B cell (primary cell): ENCODE measurements at regions not wholly inside any gene's neighbourhood (a gene's known extent, or its start where the extent isn't known, plus 50 kb on each side); places are given as distances from the start of the nearest gene placed in this dataset.

Source experiments
- EZH2 ChIP-seq: IDR thresholded peaks from 2 replicates; pipeline ENCODE4 v1.6.1; 2012; ENCODE audit warnings: borderline replicate concordance, low read depth, mild to moderate bottlenecking, moderate library complexity, low read length; ENCODE audit not compliant: insufficient read depth, poor library complexity, severe bottlenecking
- TF ChIP-seq, protein P1 (sequence below): fragments of 200-600 bp; IDR thresholded peaks from one replicate; pipeline ENCODE4 v1.8.0; 2022; ENCODE audit warnings: antibody characterized with exemption, mild to moderate bottlenecking

- TF ChIP-seq, protein P1, sequence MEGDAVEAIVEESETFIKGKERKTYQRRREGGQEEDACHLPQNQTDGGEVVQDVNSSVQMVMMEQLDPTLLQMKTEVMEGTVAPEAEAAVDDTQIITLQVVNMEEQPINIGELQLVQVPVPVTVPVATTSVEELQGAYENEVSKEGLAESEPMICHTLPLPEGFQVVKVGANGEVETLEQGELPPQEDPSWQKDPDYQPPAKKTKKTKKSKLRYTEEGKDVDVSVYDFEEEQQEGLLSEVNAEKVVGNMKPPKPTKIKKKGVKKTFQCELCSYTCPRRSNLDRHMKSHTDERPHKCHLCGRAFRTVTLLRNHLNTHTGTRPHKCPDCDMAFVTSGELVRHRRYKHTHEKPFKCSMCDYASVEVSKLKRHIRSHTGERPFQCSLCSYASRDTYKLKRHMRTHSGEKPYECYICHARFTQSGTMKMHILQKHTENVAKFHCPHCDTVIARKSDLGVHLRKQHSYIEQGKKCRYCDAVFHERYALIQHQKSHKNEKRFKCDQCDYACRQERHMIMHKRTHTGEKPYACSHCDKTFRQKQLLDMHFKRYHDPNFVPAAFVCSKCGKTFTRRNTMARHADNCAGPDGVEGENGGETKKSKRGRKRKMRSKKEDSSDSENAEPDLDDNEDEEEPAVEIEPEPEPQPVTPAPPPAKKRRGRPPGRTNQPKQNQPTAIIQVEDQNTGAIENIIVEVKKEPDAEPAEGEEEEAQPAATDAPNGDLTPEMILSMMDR: no peak
- TF ChIP-seq EZH2: no peak
Observed at GRCh38 chr3:124246376-124246775, 254.5 kb upstream of the ROPN1 start.
